PC-9 (cell line): ENCODE measurements at regions not wholly inside any gene's neighbourhood (a gene's known extent, or its start where the extent isn't known, plus 50 kb on each side); places are given as distances from the start of the nearest gene placed in this dataset.

ENCODE experiments used
- BruUV-seq: library from RNA; stranded (reverse); fragments of 400-500 nt; replicated peaks from 2 replicates; lab custom pipeline; 2021; lab: Mats Ljungman, UMichigan
- CTCF ChIA-PET: fragments of 300-600 bp; sonication (Branson Sonifier 250); formaldehyde crosslinking; loops from one replicate; lab custom pipeline; 2022; ENCODE audit warnings: antibody characterized with exemption; lab: Charles Lee
- POLR2A ChIA-PET: fragments of 300-600 bp; sonication (Branson Sonifier 250); formaldehyde crosslinking; loops from one replicate; lab custom pipeline; 2022; ENCODE audit warnings: antibody characterized with exemption; ENCODE audit not compliant: unreplicated experiment; lab: Charles Lee
- DNase-seq, 2 experiments: peaks; one replicate each; pipeline versions ENCODE4 v3.0.0 to v3.0.0-alpha.2; 2015 to 2022; ENCODE audit warnings: mixed read lengths in 1 of 2
- H2AFZ ChIP-seq: fragments of 200-600 bp; sonication (generic); 2 replicates; pipeline ENCODE4 v1.8.1; 2017; ENCODE audit warnings: antibody characterized with exemption
- H3F3A ChIP-seq: fragments of 200-600 bp; sonication (generic); 2 replicates; pipeline ENCODE4 v1.8.1; 2017; ENCODE audit warnings: antibody characterized with exemption, mild to moderate bottlenecking, low read depth; ENCODE audit not compliant: insufficient read depth
- H3K27ac ChIP-seq: fragments of 200-600 bp; sonication (generic); 2 replicates; pipeline ENCODE4 v1.6.1; 2016; ENCODE audit warnings: mixed run types
- H3K27me3 ChIP-seq: fragments of 200-600 bp; sonication (generic); 2 replicates; pipeline ENCODE4 v1.6.1; 2016; ENCODE audit warnings: low read depth, mixed run types; ENCODE audit not compliant: insufficient read depth
- H3K36me3 ChIP-seq: fragments of 200-600 bp; sonication (generic); 2 replicates; pipeline ENCODE4 v1.6.1; 2016; ENCODE audit warnings: low read depth, mixed run types
- H3K4me1 ChIP-seq: fragments of 200-600 bp; sonication (generic); replicated peaks from 2 replicates; pipeline ENCODE4 v1.6.1; 2016; ENCODE audit warnings: mixed run types; ENCODE audit not compliant: insufficient read depth
- H3K4me2 ChIP-seq: fragments of 200-600 bp; sonication (generic); 2 replicates; pipeline ENCODE4 v1.6.1; 2017; ENCODE audit warnings: mixed run types
- H3K4me3 ChIP-seq: fragments of 200-600 bp; sonication (generic); 2 replicates; pipeline ENCODE4 v1.6.1; 2016; ENCODE audit warnings: mixed run types
- H3K79me2 ChIP-seq: fragments of 200-600 bp; sonication (generic); 2 replicates; pipeline ENCODE4 v1.6.1; 2017; ENCODE audit warnings: low read depth, mixed run types
- H3K9me2 ChIP-seq: fragments of 200-600 bp; sonication (generic); 2 replicates; pipeline ENCODE4 v1.8.1; 2017; ENCODE audit warnings: mild to moderate bottlenecking; ENCODE audit not compliant: insufficient read depth
- H3K9me3 ChIP-seq: fragments of 200-600 bp; sonication (generic); 2 replicates; pipeline ENCODE4 v1.8.1; 2016; ENCODE audit warnings: low read depth; ENCODE audit not compliant: insufficient read depth
- H4K20me1 ChIP-seq: fragments of 200-600 bp; sonication (generic); 2 replicates; pipeline ENCODE4 v1.8.1; 2017; ENCODE audit not compliant: insufficient read depth
- EZH2 ChIP-seq: fragments of 200-600 bp; sonication (generic); IDR thresholded peaks from 2 replicates; pipeline ENCODE4 v1.8.0; 2017; ENCODE audit warnings: antibody characterized with exemption, low read depth
- intact Hi-C: fragments of 100-400 bp; cut with micrococcal nuclease; formaldehyde crosslinking; loops from one replicate; pipeline ENCODE4 v1.10.0; 2022; ENCODE audit not compliant: unreplicated experiment
- TF ChIP-seq, protein P1 (sequence below): fragments of 200-600 bp; sonication (generic); conservative IDR thresholded peaks from 2 replicates; pipeline ENCODE4 v1.6.1; 2017; ENCODE audit warnings: mixed run types, antibody characterized with exemption, mild to moderate bottlenecking, moderate library complexity

- Histone ChIP-seq H3K9me2 (no peaks in the 10 kb centered on the region), H3K4me1 (no peaks in the 10 kb centered on the region), H3K27me3 (no peaks in the 10 kb centered on the region), H3K79me2 (no peaks in the 10 kb centered on the region), H3F3A (0 out of 2 replicates have a peak, but pooled peaks cover 3% of the 10 kb centered on the region), H3K4me2 (no peak overlapping the region), H2AFZ (no peak overlapping the region), H3K36me3 (no peaks in the 10 kb centered on the region), H4K20me1 (no peaks in the 10 kb centered on the region), H3K9me3 (no peaks in the 10 kb centered on the region), H3K4me3 (no peak overlapping the region), H3K27ac (no peak overlapping the region)
- no TSS peak for BruUV-seq
- TF ChIP-seq EZH2, result no peak
- TF ChIP-seq, protein P1, sequence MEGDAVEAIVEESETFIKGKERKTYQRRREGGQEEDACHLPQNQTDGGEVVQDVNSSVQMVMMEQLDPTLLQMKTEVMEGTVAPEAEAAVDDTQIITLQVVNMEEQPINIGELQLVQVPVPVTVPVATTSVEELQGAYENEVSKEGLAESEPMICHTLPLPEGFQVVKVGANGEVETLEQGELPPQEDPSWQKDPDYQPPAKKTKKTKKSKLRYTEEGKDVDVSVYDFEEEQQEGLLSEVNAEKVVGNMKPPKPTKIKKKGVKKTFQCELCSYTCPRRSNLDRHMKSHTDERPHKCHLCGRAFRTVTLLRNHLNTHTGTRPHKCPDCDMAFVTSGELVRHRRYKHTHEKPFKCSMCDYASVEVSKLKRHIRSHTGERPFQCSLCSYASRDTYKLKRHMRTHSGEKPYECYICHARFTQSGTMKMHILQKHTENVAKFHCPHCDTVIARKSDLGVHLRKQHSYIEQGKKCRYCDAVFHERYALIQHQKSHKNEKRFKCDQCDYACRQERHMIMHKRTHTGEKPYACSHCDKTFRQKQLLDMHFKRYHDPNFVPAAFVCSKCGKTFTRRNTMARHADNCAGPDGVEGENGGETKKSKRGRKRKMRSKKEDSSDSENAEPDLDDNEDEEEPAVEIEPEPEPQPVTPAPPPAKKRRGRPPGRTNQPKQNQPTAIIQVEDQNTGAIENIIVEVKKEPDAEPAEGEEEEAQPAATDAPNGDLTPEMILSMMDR, result no peak
- ChIA-PET CTCF (no interaction called here), POLR2A (no interaction called here)
- intact Hi-C loops, result no loop called here
- DNase-seq, result no peak
Observed at GRCh38 chr3:17972476-17972875, 230.0 kb upstream of the TBC1D5 start.

DNA sequence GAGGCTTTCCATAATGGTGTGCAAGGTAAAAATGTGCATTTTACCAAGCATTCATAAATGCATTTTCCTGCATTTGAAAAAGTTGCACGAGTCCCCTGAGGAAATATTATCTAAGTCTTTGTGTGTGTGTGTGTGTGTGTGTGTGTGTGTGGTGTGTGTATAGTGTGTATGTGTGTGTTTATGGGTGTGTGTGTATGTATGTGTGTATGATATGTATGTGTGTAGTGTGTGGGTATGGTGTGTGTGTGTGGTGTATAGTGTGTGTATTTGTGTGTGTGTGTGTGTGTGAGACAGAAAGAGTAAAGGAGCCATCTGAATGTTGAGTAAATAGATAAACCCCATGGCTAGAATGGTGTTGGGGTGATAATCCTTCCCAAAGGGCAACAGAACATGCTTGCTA is 229.6 kb upstream of the TBC1D5 start:
- no peaks in the 10 kb centered on the region for H3K9me3 ChIP-seq
- CTCF ChIA-PET, result no interaction called here
- H3K79me2 ChIP-seq, result no peaks in the 10 kb centered on the region
- no peaks in the 10 kb centered on the region for H4K20me1 ChIP-seq
- POLR2A ChIA-PET, result no interaction called here
- H3K36me3 ChIP-seq, result no peaks in the 10 kb centered on the region
- no peak overlapping the region for H2AFZ ChIP-seq
- intact Hi-C loops, result no loop called here
- no peak for DNase-seq
- H3K4me3 ChIP-seq, result no peak overlapping the region
- no peaks in the 10 kb centered on the region for H3K4me1 ChIP-seq
- H3K4me2 ChIP-seq, result no peak overlapping the region
- no TSS peak for BruUV-seq
- H3K27ac ChIP-seq, result no peak overlapping the region
- no peaks in the 10 kb centered on the region for H3K9me2 ChIP-seq
- TF ChIP-seq EZH2, result no peak
- TF ChIP-seq, protein P1, result no peak
- H3K27me3 ChIP-seq, result no peaks in the 10 kb centered on the region
- 0 out of 2 replicates have a peak, but pooled peaks cover 3% of the 10 kb centered on the region for H3F3A ChIP-seq

- Histone ChIP-seq H2AFZ (peak overlapping the region; percentile 78), H4K20me1 (no peaks in the 10 kb centered on the region), H3K36me3 (no peaks in the 10 kb centered on the region), H3F3A (0 out of 2 replicates have a peak, but pooled peaks cover 3% of the 10 kb centered on the region), H3K27ac (no peak overlapping the region), H3K79me2 (no peaks in the 10 kb centered on the region), H3K9me2 (no peaks in the 10 kb centered on the region), H3K27me3 (no peaks in the 10 kb centered on the region), H3K4me2 (no peak overlapping the region), H3K9me3 (no peaks in the 10 kb centered on the region; the same call in 1 of the 2 replicates), H3K4me1 (no peaks in the 10 kb centered on the region), H3K4me3 (no peak overlapping the region)
- CTCF ChIA-PET, result interaction anchor here (0.6 kb wide), 1 partner anchor 22 kb away, joined by 3 read pairs; no protein-coding TSS in a partner anchor
- POLR2A ChIA-PET, result no interaction called here
- DNase-seq, result no peak
- BruUV-seq, result no TSS peak
- intact Hi-C loops, result no loop called here
- no peak for TF ChIP-seq EZH2
- TF ChIP-seq, protein P1, result no peak
Observed at GRCh38 chr3:17969985-17970568, 227.6 kb upstream of the TBC1D5 start.
